ENCODE measurements at regions not wholly inside any gene's neighbourhood (a gene's known extent, or its start where the extent isn't known, plus 50 kb on each side); places are given as distances from the start of the nearest gene placed in this dataset.

- no peak overlapping the region for H3K4ac ChIP-seq (ENCODE audit: low read depth, low read length)
- no peaks in the 10 kb centered on the region for H3K36me3 ChIP-seq (ENCODE audit: control insufficient read depth, insufficient read depth, low read length)
- H2BK5ac ChIP-seq (ENCODE audit: low read depth, low read length, poor library complexity, severe bottlenecking) = no peak overlapping the region
- DNase-seq (no peak), ATAC-seq (ENCODE audit: low read depth) (no peak)
- no peak overlapping the region for H4K5ac ChIP-seq (ENCODE audit: low read depth, low read length)
- H4K20me1 ChIP-seq (ENCODE audit: insufficient read depth, low read length) = no peaks in the 10 kb centered on the region
- intact Hi-C loops (cut with micrococcal nuclease) (no loop called here), in situ Hi-C loops (cut with MboI; ENCODE audit: low sequenced_read_pairs) (no loop called here), dilution Hi-C loops (cut with HindIII; ENCODE audit: low sequenced_read_pairs, unreplicated experiment) (no loop called here)
- no peak overlapping the region for H2AK5ac ChIP-seq (ENCODE audit: low read depth, low read length)
- no peak overlapping the region for H4K8ac ChIP-seq (ENCODE audit: low read depth in 2 of 2, low read length in 2 of 2)
- ChIA-PET POLR2A (ENCODE audit: unreplicated experiment) (no interaction called here), CTCF (no interaction called here)
- TF ChIP-seq RAD21 (IDR thresholded peaks at IDR 0.05; ENCODE audit: low read length) = no peak
- no peak for TF ChIP-seq MAFK (IDR thresholded peaks at IDR 0.05; ENCODE audit: low read depth, low read length)
- TF ChIP-seq CTCF (conservative IDR thresholded peaks at IDR 0.05; ENCODE audit: low read depth, low read length) = no peak
- TF ChIP-seq CHD1 (IDR thresholded peaks at IDR 0.05; ENCODE audit: low read depth, low read length) = no peak
- TF ChIP-seq RFX5 (IDR thresholded peaks at IDR 0.05; ENCODE audit: low read depth, low read length) = no peak
- no peak for TF ChIP-seq CEBPB (IDR thresholded peaks at IDR 0.05; ENCODE audit: low read depth, low read length)
- TF ChIP-seq POLR2A (IDR thresholded peaks at IDR 0.05; ENCODE audit: low read depth, low read length) = no peak
- TF ChIP-seq BHLHE40 (IDR thresholded peaks at IDR 0.05; ENCODE audit: low read depth, low read length) = no peak
- TF ChIP-seq SMC3 (IDR thresholded peaks at IDR 0.05; ENCODE audit: low read depth, low read length) = no peak
- TF ChIP-seq RCOR1 (IDR thresholded peaks at IDR 0.05; ENCODE audit: insufficient replicate concordance, low read length) = no peak
- TF ChIP-seq, protein P1, sequence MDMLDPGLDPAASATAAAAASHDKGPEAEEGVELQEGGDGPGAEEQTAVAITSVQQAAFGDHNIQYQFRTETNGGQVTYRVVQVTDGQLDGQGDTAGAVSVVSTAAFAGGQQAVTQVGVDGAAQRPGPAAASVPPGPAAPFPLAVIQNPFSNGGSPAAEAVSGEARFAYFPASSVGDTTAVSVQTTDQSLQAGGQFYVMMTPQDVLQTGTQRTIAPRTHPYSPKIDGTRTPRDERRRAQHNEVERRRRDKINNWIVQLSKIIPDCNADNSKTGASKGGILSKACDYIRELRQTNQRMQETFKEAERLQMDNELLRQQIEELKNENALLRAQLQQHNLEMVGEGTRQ (IDR thresholded peaks at IDR 0.05; ENCODE audit: low read depth, low read length) = no peak
- H3K18ac ChIP-seq (ENCODE audit: low read depth, low read length) = no peak overlapping the region
- H3K79me1 ChIP-seq (ENCODE audit: low read depth in 1 of 2, low read length in 2 of 2) = no peaks in the 10 kb centered on the region
- WGBS, 2 experiments (ENCODE audit: extremely low coverage in 2 of 2, insufficient read length in 1 of 2) = no CpG with 5 or more reads among the region's 3 CpGs
- BruUV-seq (replicated peaks) = no TSS peak
- no peak overlapping the region for H3K23ac ChIP-seq (ENCODE audit: low read depth, low read length)
- H3K27me3 ChIP-seq (ENCODE audit: control insufficient read depth, insufficient read depth, low read length) = no peaks in the 10 kb centered on the region
- no peak overlapping the region for H2BK15ac ChIP-seq (ENCODE audit: low read depth, low read length)
- no peak overlapping the region for H3K14ac ChIP-seq (replicated peaks; ENCODE audit: low read depth, low read length)
- H2BK120ac ChIP-seq (ENCODE audit: low read depth, low read length) = no peak overlapping the region
- no peak overlapping the region for H2AFZ ChIP-seq (replicated peaks; ENCODE audit: low read length, poor library complexity)
- no peak overlapping the region for H2BK20ac ChIP-seq (ENCODE audit: low read depth, low read length)
- no peak overlapping the region for H2AK9ac ChIP-seq (replicated peaks; ENCODE audit: low read depth, low read length, poor library complexity)
- no peaks in the 10 kb centered on the region for H3K9me3 ChIP-seq (ENCODE audit: control insufficient read depth, insufficient read depth, low read length)
- H3K27ac ChIP-seq (ENCODE audit: insufficient read depth, low read length) = no peak overlapping the region
- H4K91ac ChIP-seq (ENCODE audit: insufficient read depth, low read depth, low read length) = no peak overlapping the region
- no peaks in the 10 kb centered on the region for H3K4me1 ChIP-seq (ENCODE audit: control insufficient read depth, insufficient read depth, low read length)
- no peaks in the 10 kb centered on the region for H3K9me1 ChIP-seq (ENCODE audit: insufficient read depth, low read length)
- no peak overlapping the region for H3K4me2 ChIP-seq (ENCODE audit: low read depth, low read length)
- no peak overlapping the region for H3K9ac ChIP-seq (ENCODE audit: low read depth, low read length)
- H3K56ac ChIP-seq (ENCODE audit: extremely low read depth, insufficient read depth, low read length) = no peak overlapping the region
- no peak overlapping the region for H3K4me3 ChIP-seq (ENCODE audit: insufficient read depth, low read depth, low read length)
Observed at GRCh38 chr2:221747289-221747972, 175.3 kb upstream of the EPHA4 start.
